ENCODE measurements at regions not wholly inside any gene's neighbourhood (a gene's known extent, or its start where the extent isn't known, plus 50 kb on each side); places are given as distances from the start of the nearest gene placed in this dataset.
"Not testable (repeated sequence)": the region's sequence is repeated elsewhere in the genome, so short reads cannot be mapped to it uniquely, and the experiment has no call there.

DNA sequence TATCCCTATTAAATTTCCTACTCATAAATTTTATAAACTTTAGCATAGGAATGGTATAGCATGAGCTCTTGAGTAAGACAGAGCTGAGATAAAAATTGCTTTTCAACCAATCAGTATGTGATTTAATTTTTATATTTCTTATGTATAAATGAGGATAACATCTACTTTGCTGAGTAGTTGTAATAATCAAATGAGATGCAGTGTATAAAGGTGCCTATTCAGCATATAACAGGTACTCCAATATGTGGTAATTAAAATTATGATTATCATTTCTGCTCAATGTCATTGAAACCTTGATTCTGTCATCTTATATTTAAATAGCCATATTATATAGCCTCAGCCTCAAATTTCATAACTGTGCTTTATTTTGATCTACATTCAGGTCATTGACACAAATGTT lies 700.4 kb upstream of the SLC8A1 start:
- no peak for DNase-seq (ENCODE audit: low read depth in 2 of 2)

DNA sequence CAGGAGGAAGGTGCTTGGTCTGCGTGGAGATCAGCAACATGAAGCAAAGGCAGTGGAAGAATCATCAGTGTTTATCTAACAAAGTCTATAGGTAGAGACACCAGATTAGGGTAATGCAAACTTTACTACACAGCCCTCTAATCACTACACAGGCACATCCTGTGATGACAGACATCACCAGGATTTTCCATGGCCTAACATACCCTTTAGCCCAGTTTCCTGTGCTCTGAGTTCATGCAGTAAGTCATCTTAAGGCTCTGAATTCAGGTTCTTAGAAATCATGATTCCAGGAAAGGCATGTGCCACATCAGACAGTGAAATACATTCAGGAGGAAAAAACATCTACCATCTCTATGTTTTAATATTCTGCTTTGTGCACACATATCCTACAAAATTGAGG lies 708.5 kb upstream of the SLC8A1 start:
- no peak for DNase-seq (ENCODE audit: low read depth in 2 of 2)

DNA sequence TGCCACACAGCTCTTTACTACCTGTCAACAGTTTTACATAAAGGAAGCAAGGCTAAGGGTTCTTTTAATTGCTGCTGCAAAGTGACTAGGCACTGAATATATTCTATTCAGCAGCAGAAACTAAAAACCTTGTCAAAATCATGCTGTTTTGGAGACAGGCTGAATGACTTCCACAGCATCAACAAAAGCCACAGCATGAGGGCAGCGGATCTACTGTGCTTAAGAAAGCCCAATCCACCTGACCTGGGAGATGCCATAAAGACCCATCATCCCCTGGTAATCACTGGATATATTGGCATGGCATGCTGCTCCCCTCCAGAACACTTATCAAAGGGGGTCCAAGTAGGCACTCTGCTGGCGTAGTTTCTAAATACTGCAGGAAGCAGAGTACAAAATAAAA lies 715.1 kb upstream of the SLC8A1 start:
- no peak for DNase-seq (ENCODE audit: low read depth in 2 of 2)

DNA sequence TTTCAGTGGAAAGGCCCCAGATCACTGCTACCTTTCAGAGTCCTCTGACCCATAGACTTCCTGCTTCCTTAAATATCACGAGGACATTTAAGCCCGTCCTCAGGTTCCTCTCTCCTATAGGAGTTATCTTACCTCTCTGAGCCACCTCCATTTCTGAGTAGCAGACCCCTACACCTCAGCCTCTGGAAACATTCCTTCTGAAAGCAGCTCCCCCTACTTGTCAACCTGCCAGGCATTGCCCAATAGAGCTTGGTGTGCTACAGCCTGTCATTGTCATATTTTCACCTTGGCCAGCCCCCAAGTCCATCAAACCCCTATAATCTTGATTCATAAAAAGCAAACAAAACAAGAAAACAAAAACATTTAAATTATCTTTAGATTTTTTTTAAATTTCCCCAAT lies 717.9 kb upstream of the SLC8A1 start:
- no peak for DNase-seq (ENCODE audit: low read depth in 2 of 2)

DNA sequence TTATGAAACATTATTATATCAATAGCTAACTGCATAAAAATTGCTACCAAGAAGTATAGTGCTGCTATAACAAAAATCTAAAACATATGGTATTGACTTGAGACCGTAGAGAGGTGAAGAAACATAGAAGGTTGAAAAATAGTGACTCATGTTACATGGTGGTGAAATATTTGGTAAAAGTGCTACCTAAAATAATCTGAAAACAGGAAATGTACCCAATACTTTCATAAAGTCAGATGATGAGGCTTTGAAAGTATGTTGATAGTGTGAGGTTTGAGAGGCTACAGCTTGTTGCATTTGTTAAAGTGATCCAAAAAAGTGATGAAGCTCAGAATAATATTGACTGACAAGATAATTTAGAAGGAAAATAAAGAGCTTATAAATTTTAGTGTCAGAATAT lies 718.7 kb upstream of the SLC8A1 start:
- DNase-seq (ENCODE audit: low read depth in 2 of 2) = no peak

DNA sequence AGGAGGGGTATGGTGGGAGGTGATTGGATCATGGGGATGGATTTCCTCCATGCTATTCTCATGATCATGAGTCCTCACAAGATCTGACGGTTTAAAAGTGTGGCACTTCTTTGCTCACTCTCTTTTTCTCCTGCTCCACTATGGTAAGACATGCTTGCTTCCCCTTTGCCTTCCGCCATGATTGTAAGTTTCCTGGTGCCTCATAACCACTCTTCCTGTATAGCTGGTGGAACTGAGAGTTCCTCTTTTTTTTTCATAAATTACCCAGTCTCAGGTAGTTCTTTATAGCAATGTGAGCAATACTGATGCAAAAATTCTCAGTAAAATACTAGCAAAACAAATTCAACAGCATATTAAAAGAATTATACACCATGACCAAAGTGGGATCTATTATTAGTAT lies 728.5 kb upstream of the SLC8A1 start:
- DNase-seq (ENCODE audit: low read depth in 2 of 2) = no peak

DNA sequence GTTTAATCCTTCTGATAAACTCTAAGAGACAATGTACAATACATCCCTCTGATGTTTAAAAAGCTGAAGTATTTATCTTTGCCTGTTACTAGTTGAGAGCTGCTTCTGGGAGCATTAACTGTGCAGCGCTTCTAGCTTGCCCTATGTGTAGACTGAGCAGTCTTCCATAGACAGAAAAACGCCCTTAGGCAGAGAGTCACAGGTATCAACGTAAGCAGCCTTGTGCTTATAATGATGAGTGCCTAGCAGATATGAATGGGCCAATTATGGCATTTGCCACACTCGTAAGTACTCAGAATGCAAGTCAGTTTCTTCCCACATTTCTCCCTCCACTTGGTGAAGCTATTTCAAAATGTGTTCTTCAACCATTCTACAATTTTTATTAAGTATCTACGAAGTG lies 731.1 kb upstream of the SLC8A1 start:
- DNase-seq (ENCODE audit: low read depth in 2 of 2) = no peak

DNA sequence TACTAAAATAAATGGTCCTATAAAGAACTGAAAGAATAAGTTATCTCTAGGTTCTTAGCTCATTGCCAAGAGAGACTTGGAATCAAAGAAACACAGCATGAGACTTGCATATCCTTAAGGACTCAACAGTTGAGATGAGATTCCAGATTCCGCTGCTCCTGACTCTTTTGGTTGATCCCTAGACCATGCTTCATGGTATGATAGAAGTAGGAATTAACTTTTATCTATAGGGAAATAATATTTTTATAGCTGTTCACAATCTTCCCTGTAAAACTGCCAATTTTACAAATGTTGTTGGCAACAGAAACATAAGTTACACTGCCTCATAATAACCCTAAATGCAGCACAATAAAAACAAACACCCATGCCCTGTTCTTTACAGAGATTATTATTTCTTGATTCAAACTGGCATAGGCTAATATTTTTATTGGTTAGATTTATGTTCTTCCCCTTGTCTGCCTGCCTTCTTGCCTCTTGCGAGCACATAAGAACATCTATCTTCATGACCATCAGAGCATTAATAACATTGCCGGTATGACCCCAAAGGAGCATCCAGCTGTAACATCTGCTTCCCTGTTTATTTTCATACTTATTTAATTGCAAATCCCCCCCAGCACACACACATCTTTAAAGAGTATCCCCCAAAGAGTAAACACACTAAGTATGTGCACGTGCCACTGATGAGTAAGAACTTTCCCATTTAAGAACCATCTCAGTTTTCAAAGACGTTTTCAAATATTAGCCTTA lies 735.7 kb upstream of the SLC8A1 start:
- no peak for DNase-seq (ENCODE audit: low read depth in 2 of 2)

DNA sequence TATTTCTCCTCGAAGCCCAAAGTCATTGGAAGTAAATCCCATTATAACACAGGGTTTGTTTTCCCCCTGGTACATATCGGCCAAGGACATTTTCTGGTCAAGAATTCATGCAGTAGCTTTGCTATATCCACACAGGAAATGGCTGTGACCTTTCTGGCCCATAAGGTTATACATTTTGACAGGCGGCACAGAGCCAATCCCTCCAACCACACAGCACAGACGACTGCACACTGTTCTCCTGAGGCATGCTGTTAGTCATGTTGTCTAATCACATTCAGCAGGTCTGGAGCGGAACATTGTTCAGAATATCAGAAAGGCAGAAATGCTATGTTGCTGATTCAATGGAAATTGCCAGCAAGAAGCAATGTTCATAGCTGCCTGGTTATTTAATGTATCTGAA lies 742.3 kb upstream of the SLC8A1 start:
- no peak for DNase-seq (ENCODE audit: low read depth in 2 of 2)

DNA sequence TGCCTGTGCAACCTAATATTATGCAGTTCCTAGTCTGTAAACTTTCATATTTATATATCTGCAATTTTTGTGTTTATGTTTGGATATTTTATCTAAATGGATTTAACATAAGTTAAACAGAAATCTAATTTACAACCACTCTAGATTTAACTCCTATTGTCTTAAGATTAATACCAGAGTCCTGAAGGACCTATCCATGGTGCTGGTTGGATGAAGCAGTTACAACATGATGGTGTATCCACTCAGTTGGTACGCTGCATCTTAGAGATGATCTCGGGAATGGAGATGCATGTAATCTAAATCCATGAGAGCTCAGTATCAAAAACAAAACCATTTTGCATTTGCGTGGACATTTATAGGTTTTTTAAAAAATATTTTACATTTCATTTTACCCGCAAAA lies 745.9 kb upstream of the SLC8A1 start:
- DNase-seq (ENCODE audit: low read depth in 2 of 2) = no peak

DNA sequence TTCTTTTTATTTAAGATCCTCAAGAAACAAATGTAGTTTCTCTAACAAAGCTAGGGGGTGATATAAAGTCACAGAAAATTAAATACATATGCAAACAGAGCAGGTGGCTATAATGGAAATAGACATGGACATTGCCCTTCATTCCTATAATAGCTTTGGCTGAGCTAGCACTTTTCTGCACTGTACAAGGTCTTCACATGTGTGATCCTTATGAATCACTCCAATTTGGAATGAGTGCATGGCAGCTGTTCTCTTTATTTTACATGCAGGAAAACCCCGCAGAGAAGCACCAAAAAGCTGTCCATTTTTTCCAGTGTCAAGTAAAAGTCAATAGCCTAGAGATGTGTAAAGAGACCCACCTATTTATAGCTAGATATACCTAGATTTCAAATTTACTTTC lies 747.4 kb upstream of the SLC8A1 start:
- no peak for DNase-seq (ENCODE audit: low read depth in 2 of 2)

DNA sequence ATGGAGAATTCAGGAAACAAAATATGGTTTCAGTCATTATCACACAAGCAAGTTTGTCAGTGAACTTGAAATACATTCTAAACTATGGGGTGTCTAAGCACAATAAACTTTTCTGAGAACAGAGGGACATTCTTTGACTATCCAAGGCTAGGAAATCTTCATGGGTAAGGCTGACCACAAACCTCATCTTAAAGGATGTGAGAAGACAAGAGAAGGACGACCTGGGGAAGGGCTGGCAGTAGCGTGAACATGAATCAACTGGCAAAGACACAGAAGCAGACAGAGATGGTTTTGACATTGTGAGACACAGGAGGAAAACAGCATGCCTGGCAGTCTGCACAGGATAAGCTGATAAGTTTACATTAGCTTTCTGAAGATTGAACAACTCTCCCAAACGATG lies 752.4 kb upstream of the SLC8A1 start:
- no peak for DNase-seq (ENCODE audit: low read depth in 2 of 2)

DNA sequence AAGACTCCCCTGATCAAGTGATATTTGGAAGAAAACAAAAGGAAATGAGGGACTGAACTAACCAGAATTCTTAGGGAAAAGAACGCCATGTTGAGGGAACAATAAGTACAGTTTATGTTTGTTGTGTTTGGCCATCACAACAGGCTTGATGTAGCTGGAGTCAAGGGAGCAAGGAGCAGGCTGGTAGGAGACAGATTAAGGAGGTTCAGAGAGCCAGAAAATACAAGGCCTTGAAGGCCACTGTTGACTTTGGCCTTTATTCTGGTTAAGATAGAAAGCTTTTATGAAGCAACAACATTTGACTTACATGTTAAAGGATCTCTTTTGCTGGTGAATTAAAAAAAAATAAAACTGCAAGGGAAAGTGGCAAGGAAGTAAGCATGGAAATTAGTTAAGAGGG lies 754.1 kb upstream of the SLC8A1 start:
- no peak for DNase-seq (ENCODE audit: low read depth in 2 of 2)

DNA sequence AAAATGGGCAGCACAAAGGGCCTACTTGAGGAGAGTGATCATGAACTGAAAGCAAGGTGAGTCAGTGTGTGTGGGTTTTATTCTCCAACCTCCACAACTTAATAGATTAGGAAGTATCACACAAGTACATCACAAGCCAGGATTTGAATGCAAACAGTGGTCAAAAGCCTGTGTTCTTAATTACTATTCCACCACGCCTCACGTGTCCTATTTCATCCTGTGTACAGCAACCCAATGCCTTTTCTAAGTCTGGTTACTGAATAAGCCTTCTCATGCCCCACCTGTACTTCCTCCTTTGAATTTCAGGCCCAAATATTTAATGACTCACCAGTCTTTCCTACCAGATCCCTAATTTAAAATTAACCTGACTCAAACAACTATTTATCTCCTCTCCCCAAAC lies 755.7 kb upstream of the SLC8A1 start:
- no peak for DNase-seq (ENCODE audit: low read depth in 2 of 2)

DNA sequence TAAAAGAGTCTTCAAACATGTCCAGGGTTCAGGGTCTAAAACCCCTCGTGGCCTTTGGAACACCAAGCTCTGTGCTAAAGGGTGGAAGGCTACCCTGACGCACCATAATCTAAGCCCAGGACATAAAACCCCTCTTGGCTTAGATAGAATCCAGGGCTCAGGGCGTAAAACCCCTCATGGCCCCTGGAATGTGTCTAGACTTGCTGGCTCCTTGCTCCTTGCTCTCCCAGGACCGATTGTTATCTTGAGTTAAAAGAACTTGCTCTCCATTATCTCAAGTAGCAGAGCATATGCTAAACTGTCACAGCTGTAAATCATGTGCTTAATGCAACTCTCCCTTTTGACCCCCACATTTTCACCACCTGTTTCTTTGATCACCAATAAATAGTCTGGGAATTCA lies 758.1 kb upstream of the SLC8A1 start:
- DNase-seq (ENCODE audit: low read depth in 2 of 2) = not testable (repeated sequence)

DNA sequence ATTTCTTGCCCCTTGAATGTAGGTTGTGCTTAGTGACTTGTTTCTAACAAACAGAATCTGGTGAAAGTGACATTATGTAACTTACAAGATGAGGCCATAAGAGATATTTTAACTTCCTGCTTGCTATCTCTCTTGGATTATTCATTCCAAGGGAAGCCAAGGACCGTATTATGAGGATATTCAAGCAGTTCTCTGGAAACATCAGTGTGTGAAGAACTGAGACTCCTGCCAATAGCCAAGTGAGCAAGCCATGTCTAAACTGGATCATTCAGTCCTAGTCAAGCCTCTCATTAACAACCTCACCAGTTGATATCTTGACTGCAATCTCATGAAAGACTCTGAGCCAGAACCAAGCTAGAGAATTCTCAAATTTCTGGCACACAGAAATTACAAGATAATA lies 765.1 kb upstream of the SLC8A1 start:
- no peak for DNase-seq (ENCODE audit: low read depth in 2 of 2)

DNA sequence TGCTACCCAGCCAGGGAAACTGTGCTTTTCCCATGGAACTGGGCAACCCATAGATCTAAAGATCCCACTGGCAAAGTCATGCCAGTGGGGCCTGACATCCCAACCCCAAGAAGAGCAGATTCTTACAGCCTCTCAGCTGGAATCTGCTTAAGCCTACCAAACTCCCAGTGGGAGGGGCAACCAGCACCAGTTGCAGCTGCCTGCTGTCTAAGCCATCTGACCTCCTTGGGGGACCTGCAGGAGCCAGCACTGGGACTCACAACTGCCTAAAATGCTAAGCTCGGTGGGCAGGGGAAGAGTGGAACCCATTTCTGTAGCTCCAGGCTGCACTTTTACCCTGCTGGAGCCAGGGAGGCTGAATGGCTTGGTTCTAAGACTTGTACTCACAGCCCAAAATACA lies 770.7 kb upstream of the SLC8A1 start:
- no peak for DNase-seq (ENCODE audit: low read depth in 2 of 2)

DNA sequence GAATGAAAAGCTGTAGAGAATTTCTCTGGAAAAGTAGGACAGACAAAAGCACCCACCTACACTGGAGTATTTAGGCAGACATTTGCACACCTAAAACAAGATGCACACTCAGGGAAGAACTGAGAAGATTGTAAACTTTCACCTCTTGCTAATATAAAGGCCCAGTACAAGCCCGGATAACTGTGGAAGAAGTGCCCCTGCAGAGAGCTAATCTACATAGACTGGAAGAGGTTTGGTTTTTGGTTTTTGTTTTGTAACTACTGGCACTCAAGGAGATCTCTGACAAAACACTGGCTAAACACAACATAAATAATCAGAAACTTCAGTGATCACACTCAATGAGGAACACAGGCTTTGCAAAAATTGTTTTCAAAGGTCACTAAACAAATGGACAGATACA lies 782.2 kb upstream of the SLC8A1 start:
- DNase-seq (ENCODE audit: low read depth in 2 of 2) = no peak

DNA sequence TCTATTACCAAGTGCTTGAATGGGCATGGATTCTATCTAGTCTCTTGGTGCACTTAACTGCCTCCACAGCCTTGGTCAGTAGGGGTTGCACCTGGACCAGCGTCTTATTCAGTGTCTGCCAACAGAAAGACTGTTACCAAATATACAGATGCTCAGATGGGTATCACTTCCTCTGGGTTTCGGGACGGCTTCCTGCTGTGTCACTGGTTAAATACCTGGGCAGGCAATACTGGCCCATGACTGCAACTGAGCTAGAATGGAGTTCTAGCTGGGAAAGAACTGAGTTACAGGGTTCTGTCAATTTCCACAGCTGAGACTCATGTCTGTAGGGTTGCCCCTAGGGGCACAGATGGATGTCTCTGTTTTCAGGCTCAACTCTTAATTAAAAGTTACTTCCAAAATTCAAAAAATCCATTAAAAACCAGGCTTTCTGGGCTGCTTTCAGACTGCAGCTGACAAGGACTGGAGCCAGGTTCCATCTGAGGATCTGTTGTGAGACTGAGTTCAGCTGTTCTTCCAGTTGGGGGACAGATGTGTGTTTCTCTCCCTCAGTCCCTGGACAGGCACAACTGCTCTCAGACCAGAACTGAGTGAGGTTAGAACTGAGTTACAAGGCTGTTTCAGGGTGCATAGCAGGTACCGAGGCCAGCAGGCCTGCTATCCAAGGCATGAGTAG lies 789.6 kb upstream of the SLC8A1 start:
- no peak for DNase-seq (ENCODE audit: low read depth in 2 of 2)

DNA sequence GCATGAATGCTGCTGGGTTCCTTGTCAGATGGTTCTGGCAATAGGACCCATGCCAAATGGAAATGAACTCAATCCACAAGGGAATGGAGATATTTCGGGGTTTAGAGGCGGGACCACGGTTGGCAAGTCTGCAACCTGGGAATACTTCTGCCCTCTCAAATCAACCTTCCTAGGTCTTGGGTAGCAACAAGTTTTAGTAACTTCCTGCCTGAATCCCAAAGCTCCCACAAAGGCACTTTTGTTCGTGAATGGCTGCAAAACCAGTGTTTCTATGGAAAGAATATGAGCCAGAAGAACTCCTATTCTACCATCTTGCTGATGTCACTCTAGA lies 790.1 kb upstream of the SLC8A1 start:
- DNase-seq (ENCODE audit: low read depth in 2 of 2) = no peak

DNA sequence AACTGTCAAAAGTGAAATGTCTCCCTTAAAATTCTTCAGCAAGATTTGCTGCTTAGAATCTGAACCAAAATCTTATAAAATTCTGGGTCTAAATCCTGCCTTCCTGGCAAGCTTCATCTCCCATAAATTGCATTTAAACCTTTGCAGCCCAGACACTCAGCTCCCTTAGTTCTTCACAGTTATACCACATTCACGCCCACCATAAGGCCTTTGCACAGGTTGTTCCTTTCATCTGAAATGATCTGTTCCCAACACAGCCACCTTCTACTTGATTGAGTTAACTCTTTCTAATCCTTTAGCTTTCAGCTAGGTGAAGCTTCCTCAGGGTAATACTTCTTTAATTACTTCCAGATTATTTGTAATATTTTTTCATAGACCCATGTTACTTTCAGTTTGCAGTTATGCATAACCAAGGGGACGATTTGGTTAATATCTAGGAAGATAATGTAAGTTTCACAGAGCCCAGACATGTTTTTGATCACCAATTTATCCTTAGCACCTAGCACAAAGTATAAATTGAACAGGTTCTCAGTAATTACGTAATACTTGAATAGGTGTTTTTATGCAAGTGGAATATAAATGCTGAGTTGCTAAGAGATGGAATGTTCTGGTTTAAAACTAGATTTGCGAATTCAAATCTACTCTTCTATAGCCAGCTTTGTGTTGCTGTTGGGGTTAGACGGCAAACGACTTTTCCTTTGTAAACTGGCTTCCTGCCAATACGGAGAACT lies 779.7 kb upstream of the PKDCC start:
- DNase-seq (ENCODE audit: low read depth in 2 of 2) = no peak

DNA sequence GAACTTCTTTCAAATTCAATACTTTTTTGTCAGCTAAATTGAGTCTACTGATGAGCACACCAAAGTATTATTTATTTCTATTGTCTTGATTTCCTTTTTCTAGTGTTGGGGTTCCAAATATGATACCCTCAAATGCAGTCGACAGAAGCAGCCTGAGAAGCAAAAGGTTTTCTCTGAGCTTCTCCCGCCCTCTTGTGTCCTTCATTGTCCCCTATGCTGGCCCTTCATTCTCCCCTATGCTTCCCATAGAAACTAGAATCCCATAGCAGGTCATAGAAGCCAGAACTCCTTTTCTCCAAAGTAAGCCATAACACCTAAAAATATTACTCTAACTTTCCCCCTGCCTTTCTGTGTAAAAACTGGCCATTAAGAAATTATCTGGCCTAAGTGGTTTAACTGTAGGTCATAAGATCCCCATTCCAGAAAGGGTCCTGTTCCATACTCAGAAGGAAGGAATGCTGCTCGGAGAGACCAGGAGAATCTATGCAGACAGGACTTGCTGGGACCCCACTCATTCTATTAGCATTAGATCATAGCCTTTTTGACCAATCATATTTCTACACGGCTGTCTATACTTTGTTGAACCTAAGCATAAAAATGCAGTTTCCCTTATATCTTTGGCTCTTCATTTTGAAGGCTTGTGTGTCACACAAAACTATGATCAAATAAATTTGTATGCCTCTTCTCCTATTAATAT lies 764.6 kb upstream of the PKDCC start:
- DNase-seq (ENCODE audit: low read depth in 2 of 2) = no peak

DNA sequence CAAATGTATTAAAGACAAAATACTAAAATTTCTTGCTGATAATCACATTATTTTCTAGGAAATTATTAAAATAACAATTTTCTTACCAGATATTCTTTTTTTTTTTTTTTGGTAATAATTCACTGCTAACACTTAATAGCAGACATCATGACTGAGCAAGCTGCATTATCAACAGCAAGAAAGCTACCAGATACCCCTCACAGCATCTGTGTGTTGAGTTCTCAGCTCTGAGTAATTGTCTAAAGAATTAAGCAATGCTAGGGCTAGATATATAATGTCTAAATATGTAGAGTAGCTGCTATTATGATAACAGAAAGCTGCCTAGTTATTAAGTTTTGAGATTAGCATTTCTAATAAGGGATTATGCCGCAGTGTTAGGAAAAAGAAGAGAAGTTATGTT lies 754.3 kb upstream of the PKDCC start:
- DNase-seq (ENCODE audit: low read depth in 2 of 2) = no peak
